ENCODE measurements at regions not wholly inside any gene's neighbourhood (a gene's known extent, or its start where the extent isn't known, plus 50 kb on each side); places are given as distances from the start of the nearest gene placed in this dataset.

DNA sequence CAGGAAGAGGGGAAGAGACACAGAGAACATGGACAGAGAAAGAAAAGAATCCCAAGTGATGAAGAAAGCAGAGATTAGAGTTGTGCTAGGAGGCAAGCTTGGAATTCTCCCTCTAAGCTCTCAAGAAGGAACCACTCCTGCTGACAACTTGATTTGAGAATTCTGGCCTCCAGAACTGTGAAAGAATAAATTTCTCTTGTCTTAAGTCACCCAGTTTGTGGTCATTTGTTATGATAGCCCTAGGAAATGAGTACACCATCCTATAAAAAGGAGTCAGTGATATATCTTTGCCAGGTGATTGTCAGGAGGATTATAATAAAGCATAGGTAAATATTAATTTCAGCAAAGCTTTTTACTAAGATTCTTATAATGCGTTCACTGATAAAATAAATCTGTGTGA, 82.7 kb upstream of the TFEC start:
- TF ChIP-seq EZH2 (IDR thresholded peaks at IDR 0.05; ENCODE audit: low read length, missing control alignments): no peak
- TF ChIP-seq, protein P1, sequence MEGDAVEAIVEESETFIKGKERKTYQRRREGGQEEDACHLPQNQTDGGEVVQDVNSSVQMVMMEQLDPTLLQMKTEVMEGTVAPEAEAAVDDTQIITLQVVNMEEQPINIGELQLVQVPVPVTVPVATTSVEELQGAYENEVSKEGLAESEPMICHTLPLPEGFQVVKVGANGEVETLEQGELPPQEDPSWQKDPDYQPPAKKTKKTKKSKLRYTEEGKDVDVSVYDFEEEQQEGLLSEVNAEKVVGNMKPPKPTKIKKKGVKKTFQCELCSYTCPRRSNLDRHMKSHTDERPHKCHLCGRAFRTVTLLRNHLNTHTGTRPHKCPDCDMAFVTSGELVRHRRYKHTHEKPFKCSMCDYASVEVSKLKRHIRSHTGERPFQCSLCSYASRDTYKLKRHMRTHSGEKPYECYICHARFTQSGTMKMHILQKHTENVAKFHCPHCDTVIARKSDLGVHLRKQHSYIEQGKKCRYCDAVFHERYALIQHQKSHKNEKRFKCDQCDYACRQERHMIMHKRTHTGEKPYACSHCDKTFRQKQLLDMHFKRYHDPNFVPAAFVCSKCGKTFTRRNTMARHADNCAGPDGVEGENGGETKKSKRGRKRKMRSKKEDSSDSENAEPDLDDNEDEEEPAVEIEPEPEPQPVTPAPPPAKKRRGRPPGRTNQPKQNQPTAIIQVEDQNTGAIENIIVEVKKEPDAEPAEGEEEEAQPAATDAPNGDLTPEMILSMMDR (conservative IDR thresholded peaks at IDR 0.05 in 1 of 2, IDR thresholded peaks at IDR 0.05 in 1 of 2; ENCODE audit: low read depth in 1 of 2, low read length in 2 of 2): no peak
- H4K20me1 ChIP-seq (ENCODE audit: control insufficient read depth, extremely low read depth, insufficient read depth, low read length): no peaks in the 10 kb centered on the region

DNA sequence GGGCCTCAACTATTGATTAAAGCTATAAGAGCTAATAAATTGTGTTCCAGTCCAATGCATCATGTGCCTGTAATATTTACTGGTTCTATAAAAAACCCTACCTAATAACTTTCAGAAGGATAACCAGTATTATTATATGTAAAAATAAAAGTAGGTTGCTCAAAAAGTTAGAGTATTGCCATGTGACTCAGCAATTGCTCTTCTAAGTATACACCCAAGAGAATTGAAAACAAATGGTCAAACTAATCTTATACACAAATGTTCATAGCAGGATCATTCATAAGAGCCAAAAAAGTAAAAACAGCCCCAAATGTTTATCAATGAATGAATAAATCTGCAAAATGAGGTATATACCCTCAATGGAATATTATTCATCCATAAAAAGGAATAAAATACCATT, 89.5 kb upstream of the TES start:
- no peak overlapping the region for H3K9ac ChIP-seq (ENCODE audit: insufficient read depth, low read length)
- no peaks in the 10 kb centered on the region for H3K36me3 ChIP-seq (ENCODE audit: control insufficient read depth, insufficient read depth, low read length)
- no peak overlapping the region for H3K4me2 ChIP-seq (ENCODE audit: extremely low read depth, insufficient read depth, low read length)
- H4K20me1 ChIP-seq (ENCODE audit: control insufficient read depth, extremely low read depth, insufficient read depth, low read length): no peaks in the 10 kb centered on the region
- no peaks in the 10 kb centered on the region for H3K79me2 ChIP-seq (ENCODE audit: control insufficient read depth, insufficient read depth, low read length)
- no peak overlapping the region for H2AFZ ChIP-seq (ENCODE audit: low read length)
- no peaks in the 10 kb centered on the region for H3K4me1 ChIP-seq (ENCODE audit: control insufficient read depth, extremely low read depth, insufficient read depth, low read length)
- H3K27ac ChIP-seq (ENCODE audit: insufficient read depth, low read length): no peak overlapping the region
- TF ChIP-seq, protein P1 (conservative IDR thresholded peaks at IDR 0.05 in 1 of 2, IDR thresholded peaks at IDR 0.05 in 1 of 2; ENCODE audit: low read depth in 1 of 2, low read length in 2 of 2): no peak
- TF ChIP-seq EZH2 (IDR thresholded peaks at IDR 0.05; ENCODE audit: low read length, missing control alignments): no peak
- H3K4me3 ChIP-seq (replicated peaks in 1 of 4; ENCODE audit: control extremely low read depth in 1 of 4, insufficient read depth in 1 of 4, low read depth in 3 of 4, low read length in 4 of 4): no peak overlapping the region
- no peaks in the 10 kb centered on the region for H3K27me3 ChIP-seq (ENCODE audit: control insufficient read depth, insufficient read depth, low read length)
- DNase-seq (ENCODE audit: low read depth in 2 of 2): no peak
- H3K9me3 ChIP-seq (ENCODE audit: control insufficient read depth, insufficient read depth, low read depth, low read length): no peaks in the 10 kb centered on the region

More for the DNA sequence above, 82.7 kb upstream of the TFEC start:
- Histone ChIP-seq H3K27me3 (ENCODE audit: control insufficient read depth, insufficient read depth, low read length) (peaks cover 4% of the 10 kb centered on the region), H3K4me2 (ENCODE audit: extremely low read depth, insufficient read depth, low read length) (no peak overlapping the region), H3K36me3 (ENCODE audit: control insufficient read depth, insufficient read depth, low read length) (no peaks in the 10 kb centered on the region), H3K79me2 (ENCODE audit: control insufficient read depth, insufficient read depth, low read length) (no peaks in the 10 kb centered on the region), H3K27ac (ENCODE audit: insufficient read depth, low read length) (no peak overlapping the region), H3K4me3 (replicated peaks in 1 of 4; ENCODE audit: control extremely low read depth in 1 of 4, insufficient read depth in 1 of 4, low read depth in 3 of 4, low read length in 4 of 4) (no peak overlapping the region), H3K4me1 (ENCODE audit: control insufficient read depth, extremely low read depth, insufficient read depth, low read length) (no peaks in the 10 kb centered on the region), H3K9me3 (ENCODE audit: control insufficient read depth, insufficient read depth, low read depth, low read length) (no peaks in the 10 kb centered on the region), H2AFZ (ENCODE audit: low read length) (no peak overlapping the region), H3K9ac (ENCODE audit: insufficient read depth, low read length) (no peak overlapping the region)
- DNase-seq (ENCODE audit: low read depth in 2 of 2): no peak

DNA sequence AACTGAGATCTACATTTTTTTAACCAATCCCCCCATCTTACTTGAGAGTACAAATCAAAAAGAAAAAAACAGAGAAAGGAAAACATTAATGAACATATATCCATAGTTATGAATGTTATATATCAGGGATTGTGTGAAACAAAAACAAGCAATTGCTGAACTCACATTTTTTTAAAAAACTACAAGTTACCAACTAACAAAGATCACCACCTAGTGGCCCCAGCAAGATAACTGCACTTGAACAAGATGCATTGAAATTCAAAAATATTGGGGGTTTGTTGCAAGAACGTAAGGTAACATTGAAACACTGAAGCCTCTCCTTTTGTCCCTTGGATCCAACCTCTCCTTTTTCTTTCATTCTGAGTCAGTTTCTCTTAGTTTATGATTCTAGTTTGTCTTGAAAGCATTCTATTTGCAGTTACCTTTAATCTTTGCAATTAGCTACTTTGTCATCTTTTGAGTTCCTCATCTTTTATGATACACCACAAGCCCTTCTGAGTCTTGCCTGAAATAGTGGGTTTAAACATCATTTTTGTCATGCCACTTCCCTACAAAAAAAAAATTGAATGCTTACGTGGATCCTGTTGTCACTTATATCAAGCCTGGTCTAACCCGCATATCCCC, 87.3 kb upstream of the TES start:
- Histone ChIP-seq H3K9ac (ENCODE audit: insufficient read depth, low read length) (no peak overlapping the region), H3K4me2 (ENCODE audit: extremely low read depth, insufficient read depth, low read length) (no peak overlapping the region), H3K9me3 (ENCODE audit: control insufficient read depth, insufficient read depth, low read depth, low read length) (no peaks in the 10 kb centered on the region), H3K27ac (ENCODE audit: insufficient read depth, low read length) (no peak overlapping the region), H3K4me3 (replicated peaks in 1 of 4; ENCODE audit: control extremely low read depth in 1 of 4, insufficient read depth in 1 of 4, low read depth in 3 of 4, low read length in 4 of 4) (no peak overlapping the region), H3K27me3 (ENCODE audit: control insufficient read depth, insufficient read depth, low read length) (no peaks in the 10 kb centered on the region), H4K20me1 (ENCODE audit: control insufficient read depth, extremely low read depth, insufficient read depth, low read length) (no peaks in the 10 kb centered on the region), H3K36me3 (ENCODE audit: control insufficient read depth, insufficient read depth, low read length) (no peaks in the 10 kb centered on the region), H3K79me2 (ENCODE audit: control insufficient read depth, insufficient read depth, low read length) (no peaks in the 10 kb centered on the region), H2AFZ (ENCODE audit: low read length) (no peak overlapping the region), H3K4me1 (ENCODE audit: control insufficient read depth, extremely low read depth, insufficient read depth, low read length) (no peaks in the 10 kb centered on the region)
- no peak for TF ChIP-seq EZH2 (IDR thresholded peaks at IDR 0.05; ENCODE audit: low read length, missing control alignments)
- TF ChIP-seq, protein P1 (conservative IDR thresholded peaks at IDR 0.05 in 1 of 2, IDR thresholded peaks at IDR 0.05 in 1 of 2; ENCODE audit: low read depth in 1 of 2, low read length in 2 of 2): peak; percentile 66 to 86
- peak; percentile 48 to 76 for DNase-seq (ENCODE audit: low read depth in 2 of 2)
